Stimulated activated CD8-positive, alpha-beta memory T cell treated with anti-CD3 and anti-CD28 coated beads, Interleukin-12 subunit alpha, Interleukin-12 subunit beta, amount 100 ng/mL, for 1 hour (primary cell): ENCODE measurements at regions not wholly inside any gene's neighbourhood (a gene's known extent, or its start where the extent isn't known, plus 50 kb on each side); places are given as distances from the start of the nearest gene placed in this dataset.
"Not testable (repeated sequence)": the region's sequence is repeated elsewhere in the genome, so short reads cannot be mapped to it uniquely, and the experiment has no call there.

ENCODE experiments used
- DNase-seq: peaks from one replicate; pipeline ENCODE4 v3.0.0-alpha.2; 2020; ENCODE audit warnings: low read depth

DNA sequence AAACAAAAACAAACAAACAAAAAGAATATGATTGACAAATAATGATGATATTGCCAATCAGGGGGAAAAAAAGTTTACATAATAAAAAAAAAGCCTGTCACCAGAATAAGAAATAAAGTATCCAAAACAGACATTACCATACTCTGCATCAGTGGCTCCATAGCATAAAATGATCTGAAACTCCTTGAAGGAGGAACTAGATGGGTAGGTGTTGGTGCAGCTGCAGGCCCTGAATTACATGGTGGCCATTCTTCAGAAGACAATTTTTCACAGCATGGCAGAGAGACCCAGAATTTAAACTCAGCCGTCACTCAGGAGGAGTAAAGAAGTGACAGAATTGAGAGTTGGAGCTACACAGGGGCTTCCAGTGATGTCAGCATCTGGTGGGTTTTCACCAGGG is 60.2 kb downstream of the GLUL start:
- no peak for DNase-seq

DNA sequence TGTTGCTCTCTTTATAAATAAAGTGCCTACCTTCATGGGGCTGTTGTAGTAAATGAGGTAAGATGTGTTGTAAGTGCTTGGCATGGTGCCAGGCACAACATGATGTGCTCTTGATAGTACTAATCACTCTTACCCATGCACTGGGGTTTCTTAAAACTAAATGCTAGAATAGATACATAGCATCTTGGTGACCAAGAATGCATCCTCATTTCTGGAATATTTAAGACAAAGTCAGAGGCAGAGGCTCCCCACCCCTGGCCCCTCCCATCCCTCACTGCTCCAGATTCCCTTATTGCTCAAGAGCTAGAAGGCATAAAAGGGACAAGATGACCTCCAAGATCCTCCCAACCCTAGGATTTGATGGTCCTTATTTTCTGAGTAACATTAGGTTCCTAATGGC is 61.3 kb downstream of the GLUL start:
- DNase-seq = no peak

DNA sequence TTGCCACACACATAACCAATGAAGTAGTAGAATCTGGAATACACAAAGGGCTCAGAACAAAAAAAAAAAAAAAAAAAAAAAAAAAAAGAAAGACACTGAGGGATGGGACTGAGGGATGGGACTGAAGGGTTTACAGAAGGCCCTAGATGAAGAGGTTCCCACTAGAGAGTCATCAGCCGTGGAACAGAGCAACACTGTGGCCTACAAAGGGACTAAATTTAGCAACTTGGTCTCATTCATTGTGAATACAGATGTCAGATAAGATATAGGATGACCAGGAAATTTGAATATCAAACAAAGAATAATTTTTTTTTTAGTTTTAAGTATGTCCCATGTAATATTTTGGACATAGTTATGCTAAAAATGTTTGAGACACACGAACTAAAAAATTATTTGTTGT is 62.1 kb downstream of the GLUL start:
- no peak for DNase-seq

DNA sequence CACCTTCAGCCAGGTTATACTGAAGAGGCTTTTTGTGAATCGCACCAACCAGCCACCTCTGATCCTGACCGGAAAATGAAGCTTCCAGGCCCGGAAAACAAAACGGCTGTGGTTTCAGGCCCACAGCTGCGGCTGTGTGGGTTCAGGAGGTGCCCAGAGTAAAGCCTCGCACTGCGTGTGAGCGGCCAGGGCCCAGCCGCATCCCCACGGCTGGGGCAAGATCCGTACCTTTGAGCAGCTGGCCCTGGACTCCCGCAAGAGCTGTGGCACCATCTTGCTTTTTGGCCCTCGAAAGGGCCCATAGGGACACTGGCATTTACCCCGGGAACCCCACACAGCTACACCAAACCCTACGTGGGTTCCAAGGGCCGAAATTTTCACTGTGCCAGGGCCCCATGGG is 63.0 kb downstream of the GLUL start:
- no peak for DNase-seq

- no peak for DNase-seq
Measured at GRCh38 chr1:182325339-182325738, 66.3 kb downstream of the GLUL start.

GRCh38 chr1:182321532-182321931 is 70.1 kb downstream of the GLUL start:
- DNase-seq = not testable (repeated sequence)

GRCh38 chr1:182317611-182318161 is 73.9 kb downstream of the GLUL start:
- no peak for DNase-seq

DNA sequence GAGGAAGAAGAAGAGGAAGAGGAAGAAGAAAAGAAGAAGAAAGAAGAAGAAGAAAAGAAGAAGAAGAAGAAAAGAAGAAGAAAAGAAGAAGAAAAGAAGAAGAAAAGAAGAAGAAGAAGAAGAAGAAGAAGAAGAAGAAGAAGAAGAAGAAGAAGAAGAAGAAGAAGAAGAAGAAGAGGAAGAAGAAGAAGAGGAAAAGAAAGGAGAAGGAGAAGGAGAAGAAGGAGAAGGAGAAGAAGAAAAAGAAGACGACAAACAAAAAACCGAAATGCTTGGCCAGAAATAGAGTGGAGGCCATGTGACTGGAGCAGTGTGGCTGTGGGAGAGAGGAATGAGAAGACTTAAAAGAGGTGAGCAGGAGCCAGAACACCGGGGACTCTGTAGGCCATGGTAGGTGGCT is 75.1 kb downstream of the GLUL start:
- not testable (repeated sequence) for DNase-seq

DNA sequence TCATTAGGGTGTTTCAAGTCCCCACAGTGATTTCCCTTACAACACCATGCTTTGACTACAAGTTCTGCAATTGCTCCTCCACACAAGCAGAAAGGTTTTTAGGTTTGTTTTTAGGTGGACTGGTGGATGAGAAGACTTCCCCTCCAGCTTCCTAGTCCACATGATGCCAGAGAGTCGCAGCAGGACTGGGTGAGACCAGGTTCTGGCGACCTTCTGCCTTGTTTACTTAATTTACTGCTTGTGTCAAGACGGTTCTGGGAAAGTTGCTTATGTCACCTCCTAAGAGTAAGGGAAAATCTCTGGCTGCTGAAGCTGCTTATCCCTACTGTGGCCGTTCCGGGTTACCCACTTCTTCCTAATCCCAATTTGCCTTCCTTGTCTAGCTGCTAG is 76.4 kb downstream of the GLUL start:
- no peak for DNase-seq

- DNase-seq = no peak
Measured at GRCh38 chr1:182309631-182310351, 81.8 kb downstream of the GLUL start.

- DNase-seq = no peak
Measured at GRCh38 chr1:182308826-182309225, 82.8 kb downstream of the GLUL start.

- not testable (repeated sequence) for DNase-seq
Measured at GRCh38 chr1:182307486-182307885, 84.1 kb downstream of the GLUL start.

DNA sequence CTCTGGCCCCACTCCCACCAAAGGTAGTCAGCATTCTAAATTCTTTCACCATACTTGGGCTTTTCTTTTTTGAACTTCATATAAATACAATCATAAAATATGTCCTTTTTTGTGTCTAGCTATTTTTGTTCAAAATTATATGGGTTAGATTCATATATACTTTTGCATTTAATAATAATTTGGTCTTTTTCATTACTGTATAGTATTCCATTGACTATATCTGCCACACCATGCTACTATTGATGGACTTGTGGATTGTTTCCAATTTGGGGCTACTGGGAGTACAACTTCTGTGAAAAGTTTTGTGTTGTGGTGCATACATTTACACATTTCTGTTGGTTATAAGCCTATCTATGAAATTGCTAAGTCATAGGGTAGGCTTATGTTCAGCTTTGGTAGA is 85.7 kb downstream of the GLUL start:
- DNase-seq = no peak

GRCh38 chr1:182304627-182305026 is 87.0 kb downstream of the GLUL start:
- DNase-seq = no peak

- DNase-seq = no peak
Measured at GRCh38 chr1:182304218-182304617, 87.4 kb downstream of the GLUL start.

- DNase-seq = no peak
Measured at GRCh38 chr1:182303778-182304177, 87.8 kb downstream of the GLUL start.

GRCh38 chr1:182301467-182302198 is 90.0 kb downstream of the GLUL start:
- DNase-seq = no peak

- no peak for DNase-seq
Measured at GRCh38 chr1:182301026-182301436, 90.6 kb downstream of the GLUL start.

GRCh38 chr1:182299728-182300616 is 91.6 kb downstream of the GLUL start:
- no peak for DNase-seq

DNA sequence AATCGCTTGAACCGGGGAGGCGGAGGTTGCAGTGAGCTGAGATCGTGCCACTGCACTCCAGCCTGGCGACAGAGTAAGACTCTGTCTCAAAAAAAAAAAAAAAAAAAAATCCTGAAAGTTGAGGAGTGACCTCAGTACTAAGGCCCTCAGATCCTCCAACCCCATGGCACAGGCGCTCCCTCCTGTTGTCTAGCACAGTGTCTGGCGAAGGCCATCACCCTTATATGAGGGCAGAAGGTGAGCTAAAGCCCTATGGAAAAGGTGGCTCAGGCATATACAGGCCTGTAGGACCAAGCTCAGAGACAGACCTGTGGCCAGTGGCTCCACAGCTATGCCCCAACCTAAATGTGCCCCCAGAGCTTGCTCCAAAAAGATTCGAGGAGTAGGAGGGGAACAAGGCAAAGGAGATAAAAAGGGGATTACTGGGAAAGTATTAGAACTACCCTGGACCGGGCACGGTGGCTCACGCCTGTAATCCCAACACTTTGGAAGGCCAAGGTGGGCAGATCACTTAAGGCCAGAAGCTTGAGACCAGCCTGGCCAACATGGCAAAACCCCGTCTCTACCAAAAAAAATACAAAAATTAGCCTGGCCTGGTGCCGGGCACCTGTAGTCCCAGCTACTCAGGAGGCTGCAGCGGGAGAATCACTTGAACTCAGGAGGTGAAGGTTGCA is 92.4 kb downstream of the GLUL start:
- DNase-seq = not testable (repeated sequence)

DNA sequence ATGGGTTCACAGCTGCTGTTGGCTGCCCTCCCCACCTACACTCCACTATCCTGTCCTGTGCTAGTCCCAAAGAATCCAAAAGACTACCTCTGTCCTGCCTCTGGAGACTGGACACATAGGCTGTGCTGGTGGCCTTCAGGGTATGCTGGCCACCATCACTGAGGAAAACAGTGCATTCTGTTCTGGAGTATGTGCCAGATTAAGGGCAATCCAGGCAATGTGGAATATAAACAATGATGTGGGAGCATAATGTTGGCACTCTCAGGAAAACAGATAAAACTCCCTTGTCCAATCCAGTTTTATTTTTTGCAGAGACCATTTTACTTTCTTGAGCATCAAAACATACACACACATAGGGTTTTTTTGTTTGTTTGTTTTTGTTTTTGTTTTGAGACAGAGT is 94.3 kb downstream of the GLUL start:
- no peak for DNase-seq

DNA sequence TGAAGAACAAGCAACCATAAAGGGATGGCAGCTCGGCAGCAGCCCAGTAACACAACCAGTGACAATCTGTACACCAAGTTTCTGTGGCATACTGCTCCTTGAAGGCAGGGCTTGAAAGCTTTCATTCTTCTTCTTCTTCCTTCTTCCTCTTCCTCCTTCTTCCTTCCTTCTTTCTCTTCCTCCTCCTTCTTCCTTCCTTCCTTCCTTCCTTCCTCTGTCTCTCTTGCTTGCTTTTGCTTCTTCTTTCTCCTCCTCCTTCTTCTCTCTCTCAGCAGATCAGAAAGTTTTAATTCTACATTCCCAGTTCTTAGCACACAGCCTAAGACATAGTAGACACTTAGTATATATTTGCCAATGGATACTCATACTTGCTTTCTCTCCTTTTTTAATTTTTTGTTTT is 95.9 kb downstream of the GLUL start:
- DNase-seq = no peak
